ENCODE measurements at regions not wholly inside any gene's neighbourhood (a gene's known extent, or its start where the extent isn't known, plus 50 kb on each side); places are given as distances from the start of the nearest gene placed in this dataset.
A peak's percentile ranks its signal among the peaks of the same experiment; 100 is the strongest.

DNA sequence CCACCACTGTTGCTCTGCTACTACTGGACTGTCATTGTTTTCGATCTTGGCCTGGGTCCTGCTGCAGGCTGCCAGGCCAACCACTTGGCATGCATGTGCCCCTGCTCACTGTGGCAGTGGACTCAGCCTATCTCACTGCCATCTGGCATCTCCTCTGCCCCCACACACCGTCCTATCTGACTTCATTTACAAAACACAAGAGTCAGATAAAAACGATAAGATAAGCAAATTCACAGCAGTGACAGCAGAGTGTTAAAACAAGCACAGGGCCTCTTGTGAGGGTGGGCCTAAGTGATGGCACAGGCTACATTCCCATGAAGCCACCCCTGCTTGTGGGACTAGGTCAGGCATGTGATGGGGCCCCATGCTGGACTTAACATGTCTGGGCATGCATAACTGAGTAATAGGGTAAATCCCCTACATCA is 68.1 kb downstream of the CRYGS start:
- no peak overlapping the region for H3K4me3 ChIP-seq (replicated peaks; ENCODE audit: low read depth, low read length)
- peak; percentile 7 for DNase-seq (ENCODE audit: extremely low read depth, low read depth)
- TF ChIP-seq, protein P1, sequence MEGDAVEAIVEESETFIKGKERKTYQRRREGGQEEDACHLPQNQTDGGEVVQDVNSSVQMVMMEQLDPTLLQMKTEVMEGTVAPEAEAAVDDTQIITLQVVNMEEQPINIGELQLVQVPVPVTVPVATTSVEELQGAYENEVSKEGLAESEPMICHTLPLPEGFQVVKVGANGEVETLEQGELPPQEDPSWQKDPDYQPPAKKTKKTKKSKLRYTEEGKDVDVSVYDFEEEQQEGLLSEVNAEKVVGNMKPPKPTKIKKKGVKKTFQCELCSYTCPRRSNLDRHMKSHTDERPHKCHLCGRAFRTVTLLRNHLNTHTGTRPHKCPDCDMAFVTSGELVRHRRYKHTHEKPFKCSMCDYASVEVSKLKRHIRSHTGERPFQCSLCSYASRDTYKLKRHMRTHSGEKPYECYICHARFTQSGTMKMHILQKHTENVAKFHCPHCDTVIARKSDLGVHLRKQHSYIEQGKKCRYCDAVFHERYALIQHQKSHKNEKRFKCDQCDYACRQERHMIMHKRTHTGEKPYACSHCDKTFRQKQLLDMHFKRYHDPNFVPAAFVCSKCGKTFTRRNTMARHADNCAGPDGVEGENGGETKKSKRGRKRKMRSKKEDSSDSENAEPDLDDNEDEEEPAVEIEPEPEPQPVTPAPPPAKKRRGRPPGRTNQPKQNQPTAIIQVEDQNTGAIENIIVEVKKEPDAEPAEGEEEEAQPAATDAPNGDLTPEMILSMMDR (IDR thresholded peaks at IDR 0.05; ENCODE audit: low read depth, low read length, missing control alignments): no peak

DNA sequence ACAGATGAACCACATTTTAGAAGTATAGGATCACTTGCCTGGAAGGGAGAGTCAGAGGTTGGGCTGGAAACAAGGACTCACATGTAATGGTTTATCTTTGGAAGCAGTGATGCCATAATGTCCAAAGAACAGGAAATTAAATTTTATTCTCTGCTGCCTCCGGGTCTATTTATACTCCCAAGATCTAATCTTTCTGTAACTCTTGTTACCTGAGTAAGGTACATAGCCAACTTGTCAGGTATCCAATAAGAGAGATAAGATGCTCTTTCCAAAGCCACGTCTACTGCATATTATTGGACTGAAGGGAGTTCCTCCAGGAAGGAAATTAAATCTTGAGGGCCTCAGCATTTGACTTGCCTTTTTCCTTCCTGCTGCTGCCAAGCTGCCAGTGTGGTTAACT is 71.0 kb downstream of the CRYGS start:
- TF ChIP-seq, protein P1 (IDR thresholded peaks at IDR 0.05; ENCODE audit: low read depth, low read length, missing control alignments): no peak
- no peak overlapping the region for H3K4me3 ChIP-seq (replicated peaks; ENCODE audit: low read depth, low read length)
- DNase-seq (ENCODE audit: extremely low read depth, low read depth): no peak

DNA sequence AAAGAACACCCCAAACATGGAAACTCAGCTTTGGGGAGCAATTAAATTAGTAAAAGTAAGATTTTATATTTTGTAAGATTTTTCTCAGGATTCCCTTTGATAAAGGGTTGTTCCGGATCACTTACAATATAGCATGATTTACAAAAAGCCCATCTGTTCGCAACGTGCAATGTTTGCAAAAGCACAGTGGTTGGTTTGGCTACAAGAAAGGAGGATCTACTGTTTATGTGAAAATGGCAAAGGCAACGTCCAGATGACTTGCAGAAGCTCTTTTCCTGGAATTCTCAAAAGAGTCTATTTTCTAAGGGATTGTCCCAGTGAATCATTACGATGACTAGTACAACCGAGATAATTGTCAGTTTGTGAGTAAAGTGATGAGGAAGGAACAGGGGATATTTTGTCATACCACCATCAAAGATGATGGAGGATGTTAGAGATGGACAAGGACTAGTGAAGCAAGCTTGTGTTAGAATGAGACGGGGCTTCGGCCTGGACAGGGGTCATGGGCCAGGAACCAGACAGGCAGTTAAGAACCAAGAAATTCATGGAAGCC is 71.6 kb downstream of the CRYGS start:
- H3K4me3 ChIP-seq (replicated peaks; ENCODE audit: low read depth, low read length): no peak overlapping the region
- DNase-seq (ENCODE audit: extremely low read depth, low read depth): peak; percentile 10
- TF ChIP-seq, protein P1 (IDR thresholded peaks at IDR 0.05; ENCODE audit: low read depth, low read length, missing control alignments): no peak

DNA sequence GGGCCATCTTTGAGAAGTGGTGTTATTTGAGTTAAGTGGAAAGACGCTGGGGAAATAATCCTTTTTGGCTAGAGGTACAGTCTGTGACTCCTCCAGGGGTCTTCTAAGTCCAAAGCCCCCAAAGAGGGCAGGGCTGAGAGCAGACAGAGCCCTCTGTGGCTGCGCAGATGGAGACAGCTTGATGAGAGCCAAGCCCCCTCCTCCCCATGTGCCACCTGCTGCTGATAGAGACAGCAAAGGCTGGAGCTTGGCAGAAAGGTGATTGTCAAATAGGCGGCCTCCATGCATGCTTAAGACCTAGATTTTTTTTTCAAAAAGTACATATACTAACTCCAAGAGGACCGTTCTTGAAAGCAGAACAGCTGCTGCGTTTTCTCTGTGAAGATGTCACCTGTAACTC is 72.4 kb downstream of the CRYGS start:
- H3K4me3 ChIP-seq (replicated peaks; ENCODE audit: low read depth, low read length): no peak overlapping the region
- TF ChIP-seq, protein P1 (IDR thresholded peaks at IDR 0.05; ENCODE audit: low read depth, low read length, missing control alignments): no peak
- DNase-seq (ENCODE audit: extremely low read depth, low read depth): no peak

DNA sequence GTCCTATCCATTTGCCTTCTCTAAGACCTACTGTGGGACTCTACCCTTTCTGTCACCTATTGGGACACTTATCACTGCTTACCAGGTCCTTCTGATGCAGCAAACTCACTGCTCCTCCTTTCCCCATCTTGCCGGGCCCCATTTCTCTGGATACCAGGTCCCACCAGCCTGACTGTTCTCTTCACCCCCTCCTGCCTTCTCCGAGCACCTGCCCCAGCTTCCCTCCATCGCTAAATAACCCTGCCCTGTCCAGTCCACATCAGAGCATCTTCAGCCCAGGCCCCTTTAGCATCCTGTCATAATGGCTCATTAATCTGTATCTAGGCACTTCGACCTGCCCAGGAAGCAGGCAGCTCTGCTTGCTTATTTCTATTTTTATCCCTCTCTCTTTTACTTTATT is 74.7 kb downstream of the CRYGS start:
- no peak for DNase-seq (ENCODE audit: extremely low read depth, low read depth)
- TF ChIP-seq, protein P1 (IDR thresholded peaks at IDR 0.05; ENCODE audit: low read depth, low read length, missing control alignments): no peak
- no peak overlapping the region for H3K4me3 ChIP-seq (replicated peaks; ENCODE audit: low read depth, low read length)

DNA sequence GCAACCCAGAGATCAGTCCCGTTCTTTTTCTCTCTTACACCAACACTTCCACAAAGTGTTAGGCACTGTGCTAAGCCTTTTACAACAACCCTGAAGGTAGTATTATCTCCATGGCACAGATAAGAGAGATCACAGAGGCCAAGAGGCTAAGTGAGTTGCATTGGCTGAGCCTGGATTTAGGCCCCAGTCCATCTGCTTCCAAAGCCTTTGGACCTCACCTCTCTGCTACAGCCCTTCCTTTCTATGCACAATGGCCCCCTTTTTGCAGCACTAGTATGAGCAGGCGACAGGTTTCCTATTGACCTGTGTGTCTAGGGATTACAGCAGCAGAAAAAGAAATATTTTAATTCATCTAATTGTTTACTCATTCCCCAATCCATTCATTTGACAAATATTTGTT is 76.2 kb downstream of the CRYGS start:
- no peak overlapping the region for H3K4me3 ChIP-seq (replicated peaks; ENCODE audit: low read depth, low read length)
- TF ChIP-seq, protein P1 (IDR thresholded peaks at IDR 0.05; ENCODE audit: low read depth, low read length, missing control alignments): no peak
- DNase-seq (ENCODE audit: extremely low read depth, low read depth): no peak

DNA sequence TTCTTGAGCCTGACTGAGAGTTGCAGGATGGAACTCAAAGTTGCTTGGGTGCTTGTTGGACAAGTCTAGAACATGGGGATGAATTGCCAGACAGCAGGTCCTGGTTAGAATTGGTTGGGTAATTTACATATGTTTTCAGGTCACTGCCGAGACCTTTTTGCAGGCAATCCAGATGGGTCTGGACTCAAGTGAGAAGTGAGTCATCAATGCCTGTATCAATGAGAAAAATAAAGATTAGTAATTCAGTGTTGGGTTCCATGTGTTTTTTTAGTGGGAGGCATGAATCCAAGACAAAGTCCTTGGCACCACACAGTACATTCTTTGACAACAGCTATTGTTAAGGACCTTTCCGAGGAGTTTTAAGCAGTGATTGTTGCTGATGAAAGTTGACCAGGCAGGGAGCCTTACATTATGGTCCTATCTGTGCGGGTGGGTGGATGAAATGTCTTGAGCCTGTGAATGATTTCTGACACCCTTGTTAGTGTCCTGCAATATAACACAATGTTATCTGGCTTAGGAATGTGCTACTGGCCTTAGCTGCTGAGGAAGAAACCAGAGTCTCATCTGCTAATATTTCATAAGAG is 77.7 kb downstream of the CRYGS start:
- TF ChIP-seq, protein P1 (IDR thresholded peaks at IDR 0.05; ENCODE audit: low read depth, low read length, missing control alignments): no peak
- H3K4me3 ChIP-seq (replicated peaks; ENCODE audit: low read depth, low read length): no peak overlapping the region
- DNase-seq (ENCODE audit: extremely low read depth, low read depth): no peak
